A204.1 (cell line): ENCODE measurements at regions not wholly inside any gene's neighbourhood (a gene's known extent, or its start where the extent isn't known, plus 50 kb on each side); places are given as distances from the start of the nearest gene placed in this dataset.
"Not testable (repeated sequence)": the region's sequence is repeated elsewhere in the genome, so short reads cannot be mapped to it uniquely, and the experiment has no call there.

Source experiments
- FAIRE-seq: peaks from 2 replicates; lab custom pipeline; 2012; peaks lifted over from hg19 to GRCh38; lab: Jason Lieb, UNC

DNA sequence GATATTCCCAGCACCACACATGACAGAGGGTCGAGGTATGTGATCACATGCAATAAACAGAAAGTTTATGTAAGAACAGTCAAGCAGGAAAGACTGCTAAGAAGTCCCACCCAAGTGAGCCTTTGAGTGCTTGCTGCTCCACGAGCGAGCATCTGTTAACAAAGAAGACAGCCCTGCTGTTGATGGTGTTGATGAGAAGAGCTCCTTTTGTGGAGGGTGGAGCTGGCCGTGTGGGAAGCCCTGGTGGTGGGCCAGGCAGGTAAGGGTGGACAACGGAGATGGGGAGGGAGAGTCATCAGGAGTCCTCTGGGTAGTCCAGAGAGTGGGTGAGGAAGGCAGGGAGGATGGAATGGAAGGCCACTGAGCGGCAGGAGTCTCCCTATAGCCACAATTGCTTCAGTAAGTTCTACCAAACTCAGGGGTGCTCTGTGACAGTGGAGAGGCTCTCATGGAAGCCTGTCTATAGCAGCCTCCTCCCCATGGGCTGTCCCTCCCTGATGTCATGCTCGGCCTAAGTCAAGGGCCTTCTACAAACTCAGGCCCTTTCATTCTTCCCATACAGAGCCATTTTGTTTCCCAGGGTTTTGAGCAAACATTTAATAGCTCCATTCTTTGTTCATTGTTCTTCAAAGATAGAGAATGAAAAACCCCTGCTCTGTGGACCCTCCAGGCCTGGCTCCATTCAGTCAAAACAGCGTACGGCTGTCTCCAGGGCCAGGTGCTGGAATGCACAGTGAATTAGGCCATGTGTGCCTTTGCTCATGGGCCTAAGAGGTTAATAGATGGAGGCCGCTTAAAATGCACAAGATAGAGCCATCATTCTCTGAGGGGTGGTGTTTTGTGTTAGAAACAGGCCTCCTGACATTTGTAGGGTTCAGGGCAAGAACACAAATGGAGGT, 494.2 kb upstream of the RAB6C start:
- no peak for FAIRE-seq

GRCh38 chr2:129488376-129488775, 491.1 kb upstream of the RAB6C start:
- FAIRE-seq, result no peak

DNA sequence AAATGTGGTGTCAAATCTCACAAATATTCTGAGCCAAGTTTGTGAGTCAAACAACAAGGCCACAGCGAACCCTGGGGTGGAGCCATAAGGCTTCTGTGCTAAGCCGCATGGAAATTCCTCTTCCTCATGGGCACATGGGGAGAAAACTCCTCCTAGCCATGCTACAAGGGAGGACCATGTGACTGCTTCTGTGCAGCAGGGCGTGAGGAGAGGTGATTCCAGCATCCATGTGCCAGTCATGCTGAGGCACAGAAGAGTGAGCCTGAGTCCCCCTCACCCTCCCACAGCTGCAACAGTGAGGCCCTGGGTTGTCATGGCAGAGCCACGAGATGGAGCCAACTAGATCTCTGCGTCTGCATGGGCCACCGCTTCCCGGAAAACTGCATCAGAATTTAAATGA, 488.8 kb upstream of the RAB6C start:
- FAIRE-seq, result no peak

DNA sequence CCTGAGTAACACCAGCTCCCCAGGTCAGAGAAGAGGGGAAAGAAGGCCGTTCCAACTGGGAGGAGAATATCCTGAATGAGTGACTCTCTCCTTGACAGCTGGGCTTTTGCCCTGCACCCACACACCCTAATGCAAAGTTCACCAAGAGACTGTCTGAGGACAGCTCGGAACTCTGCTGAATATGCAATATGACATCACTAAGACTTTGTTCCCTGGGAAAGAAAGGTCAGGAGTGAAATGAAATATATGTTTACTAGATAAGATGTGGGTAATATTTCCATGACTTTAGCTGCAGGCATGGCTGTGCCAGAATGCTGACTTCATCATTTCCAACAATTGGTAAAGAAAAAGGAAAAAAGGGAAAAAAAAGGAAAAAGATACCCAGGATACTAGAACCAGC, 488.2 kb upstream of the RAB6C start:
- no peak for FAIRE-seq

- no peak for FAIRE-seq
These were observed 486.9 kb upstream of the RAB6C start for GRCh38 chr2:129492548-129492947.

- no peak for FAIRE-seq
These were observed 479.7 kb upstream of the RAB6C start for GRCh38 chr2:129499747-129500146.

DNA sequence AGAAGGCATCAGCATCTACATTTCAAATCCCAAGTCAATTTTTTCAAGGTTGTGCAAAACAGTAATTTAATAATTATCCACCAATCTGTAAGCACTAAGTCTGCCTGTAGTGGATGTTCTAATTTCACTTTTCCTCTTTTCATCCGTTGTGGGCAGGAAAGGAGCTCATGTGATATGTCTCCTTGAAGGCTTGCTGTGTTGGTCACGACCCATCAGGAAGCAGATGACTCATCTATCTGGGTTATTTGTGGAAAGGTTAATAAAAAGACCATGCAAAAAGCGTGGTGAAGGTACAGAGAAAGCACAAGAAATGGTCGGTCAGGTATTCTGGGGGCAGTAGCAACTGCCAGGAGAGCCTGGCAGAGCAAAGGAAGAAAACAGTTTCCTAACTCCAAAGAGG, 476.7 kb upstream of the RAB6C start:
- no peak for FAIRE-seq

- FAIRE-seq, result no peak
These were observed 474.8 kb upstream of the RAB6C start for GRCh38 chr2:129504646-129505045.

GRCh38 chr2:129518937-129519336, 460.5 kb upstream of the RAB6C start:
- no peak for FAIRE-seq

DNA sequence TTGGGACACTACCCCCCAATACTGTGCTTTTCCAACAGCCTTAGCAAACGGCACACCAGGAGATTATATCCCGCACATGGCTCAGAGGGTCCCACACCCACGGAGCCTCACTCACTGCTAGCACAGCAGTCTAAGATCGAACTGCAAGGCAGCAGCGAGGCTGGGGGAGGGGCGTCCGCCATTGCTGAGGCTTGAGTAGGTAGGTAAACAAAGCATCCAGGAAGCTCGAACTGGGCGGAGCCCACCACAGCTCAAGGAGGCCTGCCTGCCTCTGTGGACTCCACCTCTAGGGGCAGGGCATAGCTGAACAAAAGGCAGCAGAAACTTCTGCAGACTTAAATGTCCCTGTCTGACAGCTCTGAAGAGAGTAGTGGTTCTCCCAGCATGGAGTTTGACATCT, 447.3 kb upstream of the RAB6C start:
- FAIRE-seq, result not testable (repeated sequence)

DNA sequence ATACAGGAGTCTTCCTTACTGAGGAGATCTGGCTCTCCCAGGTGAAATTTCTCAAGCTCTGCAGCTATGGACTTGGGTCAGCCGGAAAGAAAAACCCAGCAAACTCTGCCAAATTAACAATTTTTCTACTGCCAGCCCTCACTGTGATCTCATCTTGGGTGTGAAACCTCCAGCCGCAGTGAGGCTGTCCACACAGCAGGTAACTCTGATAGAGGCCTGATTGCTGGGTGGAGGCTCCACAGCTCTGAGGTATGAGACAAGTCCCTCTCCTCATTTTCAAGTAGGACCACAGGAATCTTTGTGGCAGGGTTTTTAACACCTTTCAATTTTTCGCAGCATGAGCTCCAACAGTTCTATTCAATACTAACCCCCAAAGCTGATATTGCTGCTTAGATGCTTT, 430.6 kb upstream of the RAB6C start:
- FAIRE-seq, result no peak

DNA sequence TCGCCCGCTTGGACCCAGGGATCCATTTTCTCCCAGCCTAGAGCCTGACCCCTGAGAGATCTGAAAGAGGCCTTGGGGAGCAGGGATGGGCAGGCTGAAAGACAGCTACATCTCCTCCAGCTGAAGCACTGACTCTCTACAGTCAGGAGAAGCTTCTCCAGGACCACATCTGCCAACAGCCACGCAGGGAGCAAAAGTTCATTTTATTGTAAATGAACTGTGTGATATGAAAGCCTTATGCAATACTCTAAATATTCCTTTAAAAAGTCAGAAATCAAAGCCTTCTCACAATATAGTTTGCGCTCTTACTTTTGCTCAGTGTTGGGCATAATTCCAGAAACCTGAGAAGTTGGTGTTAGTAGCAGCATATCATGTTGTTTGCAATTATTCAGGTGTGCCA, 428.9 kb upstream of the RAB6C start:
- FAIRE-seq, result no peak

DNA sequence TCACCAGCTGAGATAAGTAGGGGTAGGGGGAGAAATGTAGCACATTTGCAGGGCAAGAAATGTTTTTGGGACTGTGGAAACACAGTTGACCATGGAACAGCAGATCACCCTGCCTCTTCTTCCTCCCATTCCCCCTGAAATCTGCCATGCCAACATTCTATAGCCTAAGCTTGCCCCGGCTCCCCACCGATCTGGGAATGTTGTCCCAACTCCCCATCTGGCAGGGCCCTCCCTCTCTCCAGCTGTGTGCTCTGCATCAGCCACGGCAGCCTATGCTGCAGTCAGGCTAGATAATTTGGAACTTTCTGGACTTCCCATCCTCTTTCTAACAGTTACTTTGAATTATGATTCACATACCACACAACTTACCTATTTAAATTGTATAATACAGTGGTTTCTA, 425.1 kb upstream of the RAB6C start:
- no peak for FAIRE-seq

DNA sequence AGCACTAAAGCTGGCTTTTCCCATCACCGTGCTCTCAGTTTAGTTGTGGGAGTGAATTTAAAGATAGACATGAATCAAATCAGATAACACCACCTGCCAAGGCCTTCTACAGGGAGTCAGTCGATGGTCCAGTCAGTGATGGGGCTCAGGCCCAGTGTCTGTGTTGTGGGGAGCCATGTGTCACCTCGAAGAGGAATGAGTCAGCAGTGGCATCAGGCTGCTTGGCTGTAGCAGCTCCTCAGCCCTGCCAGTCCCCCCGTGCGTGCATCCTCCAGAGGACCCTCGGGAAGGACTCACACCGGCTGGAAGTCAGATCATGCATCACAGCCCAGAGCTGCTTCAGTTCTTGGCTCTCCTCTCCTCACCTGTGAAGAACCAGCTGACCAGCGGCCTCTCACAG, 420.4 kb upstream of the RAB6C start:
- no peak for FAIRE-seq

- no peak for FAIRE-seq
These were observed 413.8 kb upstream of the RAB6C start for GRCh38 chr2:129565551-129566109.

- not testable (repeated sequence) for FAIRE-seq
These were observed 408.7 kb upstream of the RAB6C start for GRCh38 chr2:129570812-129571211.

DNA sequence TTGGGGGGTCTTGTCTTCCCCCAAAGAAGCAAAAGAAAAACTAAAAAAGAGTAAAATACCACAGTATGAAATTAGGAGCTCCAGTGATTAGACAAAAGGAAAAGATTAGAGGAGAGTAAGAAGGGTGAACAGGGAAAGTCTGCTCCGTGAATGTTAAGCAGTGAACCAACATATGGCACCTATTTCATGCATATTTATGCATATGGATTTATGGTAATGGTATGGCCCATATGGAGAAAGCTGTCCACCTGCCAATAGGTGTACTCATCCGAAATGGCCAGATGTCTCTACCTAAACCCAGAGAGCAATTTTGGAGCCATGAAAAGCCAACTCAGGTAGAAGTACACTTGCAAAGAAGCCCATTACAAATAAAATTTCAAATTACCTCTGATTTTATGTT, 404.0 kb upstream of the RAB6C start:
- FAIRE-seq, result no peak

- FAIRE-seq, result no peak
These were observed 403.6 kb upstream of the RAB6C start for GRCh38 chr2:129575880-129576279.

GRCh38 chr2:129580001-129580400, 399.5 kb upstream of the RAB6C start:
- FAIRE-seq, result no peak

- FAIRE-seq, result no peak
These were observed 393.7 kb upstream of the RAB6C start for GRCh38 chr2:129585760-129586159.

GRCh38 chr2:129587426-129588064, 391.9 kb upstream of the RAB6C start:
- FAIRE-seq, result no peak

DNA sequence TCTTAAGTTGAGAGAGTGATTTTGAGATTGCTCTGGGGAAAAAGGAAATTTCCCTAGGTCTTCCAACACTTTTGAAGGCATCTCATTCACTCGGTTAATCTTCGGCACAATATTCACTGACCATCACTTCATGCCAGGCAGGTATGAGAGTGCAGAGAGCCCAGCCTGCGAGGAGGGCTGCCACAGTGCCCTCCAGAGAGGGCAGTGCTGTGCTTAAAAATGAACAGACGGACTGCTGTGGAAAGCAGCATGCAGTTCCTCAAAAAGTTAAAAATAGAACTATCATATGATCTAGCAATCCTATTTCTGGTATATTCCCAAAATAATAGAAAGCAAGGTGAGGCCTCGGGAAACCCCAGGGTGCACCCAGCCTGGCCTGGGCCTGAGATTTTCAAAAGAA, 374.9 kb upstream of the RAB6C start:
- no peak for FAIRE-seq

GRCh38 chr2:129605646-129606045, 373.8 kb upstream of the RAB6C start:
- no peak for FAIRE-seq
